H1 (cell line): ENCODE measurements at regions not wholly inside any gene's neighbourhood (a gene's known extent, or its start where the extent isn't known, plus 50 kb on each side); places are given as distances from the start of the nearest gene placed in this dataset.

Experiments
- CTCF ChIA-PET: fragments of 300-600 bp; sonication (Branson Sonifier 250); formaldehyde crosslinking; loops from one replicate; lab custom pipeline; 2021; ENCODE audit not compliant: partially characterized antibody; lab: Charles Lee
- POLR2A ChIA-PET: fragments of 300-600 bp; sonication (Branson Sonifier 250); formaldehyde crosslinking; loops from one replicate; lab custom pipeline; 2021; ENCODE audit warnings: inconsistent platforms; ENCODE audit not compliant: partially characterized antibody; lab: Charles Lee
- DNase-seq, 2 experiments: peaks; one replicate each; pipeline versions ENCODE4 v3.0.0 to v3.0.0-alpha.2; 2010 to 2022; ENCODE audit warnings: low spot score in 2 of 2, low read depth in 1 of 2, mixed read lengths in 1 of 2
- FAIRE-seq: peaks from 2 replicates; lab custom pipeline; 2011; peaks lifted over from hg19 to GRCh38; lab: Jason Lieb, UNC
- H2AFZ ChIP-seq: 2 replicates; pipeline ENCODE4 v1.8.1; 2012; ENCODE audit warnings: low read length, inconsistent platforms
- H2AK5ac ChIP-seq: 2 replicates; pipeline ENCODE4 v1.6.1; 2013; ENCODE audit warnings: low read depth, low read length
- H2BK120ac ChIP-seq: replicated peaks from 2 replicates; pipeline ENCODE3; 2013; ENCODE audit warnings: low read depth, low read length, inconsistent platforms
- H2BK12ac ChIP-seq: 2 replicates; pipeline ENCODE4 v1.6.1; 2013; ENCODE audit warnings: low read depth, low read length
- H2BK15ac ChIP-seq: 2 replicates; pipeline ENCODE4 v1.6.1; 2013; ENCODE audit warnings: low read length
- H2BK20ac ChIP-seq: 2 replicates; pipeline ENCODE4 v1.6.1; 2013; ENCODE audit warnings: low read length
- H2BK5ac ChIP-seq: 2 replicates; pipeline ENCODE4 v1.6.1; 2013; ENCODE audit warnings: low read depth, low read length
- H3K14ac ChIP-seq: 2 replicates; pipeline ENCODE4 v1.6.1; 2013; ENCODE audit warnings: inconsistent platforms; ENCODE audit not compliant: insufficient read length
- H3K18ac ChIP-seq: 2 replicates; pipeline ENCODE4 v1.6.1; 2013; ENCODE audit warnings: low read length; ENCODE audit errors: extremely low read depth
- H3K23ac ChIP-seq: 2 replicates; pipeline ENCODE4 v1.6.1; 2013; ENCODE audit warnings: inconsistent platforms; ENCODE audit not compliant: insufficient read length
- H3K23me2 ChIP-seq: 2 replicates; pipeline ENCODE4 v1.6.1; 2013; ENCODE audit warnings: low read depth, low read length
- H3K27ac ChIP-seq: 2 replicates; pipeline ENCODE4 v1.6.1; 2011; ENCODE audit warnings: low read depth, low read length, inconsistent platforms
- H3K27me3 ChIP-seq, 4 experiments: replicated peaks in 1 of 4; 1 replicate in 1 of 4; 2 replicates in 3 of 4; pipeline versions ENCODE4 v1.6.1 to v1.8.1; 2011 to 2013; ENCODE audit warnings: low read length in 3 of 4, mild to moderate bottlenecking in 3 of 4, inconsistent platforms in 2 of 4, mixed read lengths in 2 of 4, moderate library complexity in 1 of 4; ENCODE audit not compliant: control insufficient read depth in 3 of 4, insufficient read depth in 3 of 4; ENCODE audit errors: extremely low read depth in 1 of 4
- H3K36me3 ChIP-seq, 4 experiments: 2 replicates each; pipeline versions ENCODE4 v1.6.1 to v1.8.1; 2011 to 2013; ENCODE audit warnings: mild to moderate bottlenecking in 4 of 4, low read length in 3 of 4, moderate library complexity in 2 of 4, control low read depth in 1 of 4, inconsistent platforms in 1 of 4; ENCODE audit not compliant: insufficient read depth in 4 of 4, control insufficient read depth in 2 of 4
- H3K4ac ChIP-seq: replicated peaks from 2 replicates; pipeline ENCODE3; 2013; ENCODE audit warnings: low read length, low read depth, mixed read lengths, inconsistent platforms; ENCODE audit not compliant: insufficient read length
- H3K4me1 ChIP-seq, 4 experiments: replicated peaks in 1 of 4; 1 replicate in 1 of 4; 2 replicates in 3 of 4; pipeline versions ENCODE4 v1.6.1 to v1.8.1; 2011 to 2013; ENCODE audit warnings: low read length in 3 of 4, inconsistent platforms in 2 of 4, mixed read lengths in 1 of 4; ENCODE audit not compliant: insufficient read depth in 4 of 4, control insufficient read depth in 3 of 4
- H3K4me2 ChIP-seq, 2 experiments: 2 replicates each; pipeline versions ENCODE4 v1.6.1 to v1.8.1; 2011 to 2013; ENCODE audit warnings: low read depth in 2 of 2, low read length in 2 of 2, control low read depth in 1 of 2, inconsistent platforms in 1 of 2, mild to moderate bottlenecking in 1 of 2; ENCODE audit not compliant: insufficient read depth in 1 of 2
- H3K4me3 ChIP-seq, 4 experiments: fragments of 200-600, 300-600 bp in 1 of 4; sonication (generic), shearing (Covaris generic), sonication (Bioruptor Twin) in 1 of 4; 2 replicates each; pipeline versions ENCODE4 v1.5.1 to v1.8.1; 2011 to 2016; ENCODE audit warnings: low read length in 4 of 4, low read depth in 3 of 4, control low read depth in 2 of 4, inconsistent platforms in 2 of 4, mild to moderate bottlenecking in 2 of 4, mixed read lengths in 1 of 4, moderate library complexity in 1 of 4; ENCODE audit not compliant: insufficient read depth in 2 of 4; ENCODE audit errors: extremely low read depth in 1 of 4
- H3K56ac ChIP-seq: replicated peaks from 2 replicates; pipeline ENCODE3; 2013; ENCODE audit warnings: low read depth, mild to moderate bottlenecking, mixed read lengths, low read length, inconsistent platforms; ENCODE audit not compliant: insufficient read length
- H3K79me1 ChIP-seq: 2 replicates; pipeline ENCODE4 v1.6.1; 2013; ENCODE audit warnings: low read depth, low read length, control low read depth
- H3K79me2 ChIP-seq, 2 experiments: 2 replicates each; pipeline versions ENCODE4 v1.6.1 to v1.8.1; 2012 to 2013; ENCODE audit warnings: low read length in 2 of 2, mild to moderate bottlenecking in 2 of 2, inconsistent platforms in 1 of 2; ENCODE audit not compliant: insufficient read depth in 2 of 2, control insufficient read depth in 1 of 2
- H3K9ac ChIP-seq, 4 experiments: replicated peaks in 1 of 4; 1 replicate in 1 of 4; 2 replicates in 3 of 4; pipeline versions ENCODE4 v1.6.1 to v1.8.1; 2011 to 2013; ENCODE audit warnings: low read depth in 3 of 4, low read length in 3 of 4, control low read depth in 2 of 4, mild to moderate bottlenecking in 2 of 4, moderate library complexity in 2 of 4, inconsistent platforms in 1 of 4; ENCODE audit errors: extremely low read depth in 1 of 4
- H3K9me3 ChIP-seq, 2 experiments: 2 replicates each; pipeline versions ENCODE4 v1.6.1 to v1.8.1; 2012 to 2013; ENCODE audit warnings: mild to moderate bottlenecking in 2 of 2, moderate library complexity in 2 of 2, control low read depth in 1 of 2, inconsistent platforms in 1 of 2, low read depth in 1 of 2, low read length in 1 of 2, mixed read lengths in 1 of 2; ENCODE audit not compliant: insufficient read depth in 2 of 2
- H4K20me1 ChIP-seq, 2 experiments: replicated peaks in 1 of 2; 2 replicates each; pipeline versions ENCODE3 to v1.8.1; 2011 to 2013; ENCODE audit warnings: inconsistent platforms in 2 of 2, low read length in 2 of 2, mild to moderate bottlenecking in 1 of 2; ENCODE audit not compliant: insufficient read depth in 2 of 2, control insufficient read depth in 1 of 2
- H4K5ac ChIP-seq: 2 replicates; pipeline ENCODE4 v1.6.1; 2013; ENCODE audit warnings: low read length, low read depth, mixed read lengths, inconsistent platforms; ENCODE audit not compliant: insufficient read length
- H4K8ac ChIP-seq: 2 replicates; pipeline ENCODE4 v1.8.0; 2013; ENCODE audit warnings: mild to moderate bottlenecking, moderate library complexity, low read length, inconsistent platforms; ENCODE audit not compliant: insufficient read depth; ENCODE audit errors: extremely low read depth
- H4K91ac ChIP-seq: replicated peaks from 2 replicates; pipeline ENCODE3; 2013; ENCODE audit warnings: low read length, mixed read lengths, inconsistent platforms; ENCODE audit not compliant: insufficient read length
- CHD1 ChIP-seq: IDR thresholded peaks from 2 replicates; pipeline ENCODE4 v1.6.1; 2012; ENCODE audit warnings: low read depth, low read length, improper control_type of control experiment
- KDM5A ChIP-seq: fragments of 200-600 bp; IDR thresholded peaks from 2 replicates; pipeline ENCODE4 v1.7.1; 2012; ENCODE audit warnings: mild to moderate bottlenecking, low read length, inconsistent platforms, mixed read lengths
- WGBS, 2 experiments: shearing (Covaris generic) in 1 of 2; methylation state at CpG; one replicate each; pipeline versions ENCODE4 v1.1.6 to v1.1.7; 2013 to 2015; ENCODE audit warnings: low lambda C conversion rate in 2 of 2, mixed read lengths in 2 of 2, inconsistent platforms in 1 of 2, low coverage in 1 of 2, missing lambda C conversion rate in 1 of 2; ENCODE audit not compliant: insufficient replicate concordance in 2 of 2, insufficient coverage in 1 of 2, insufficient read length in 1 of 2; ENCODE audit errors: extremely low coverage in 1 of 2, missing lambda C conversion rate in 1 of 2; 5-methylcytosine and 5-hydroxymethylcytosine counted together
- TF ChIP-seq, protein P1 (sequence below): IDR thresholded peaks from 2 replicates; pipeline ENCODE4 v1.6.1; 2012; ENCODE audit warnings: inconsistent platforms

DNA sequence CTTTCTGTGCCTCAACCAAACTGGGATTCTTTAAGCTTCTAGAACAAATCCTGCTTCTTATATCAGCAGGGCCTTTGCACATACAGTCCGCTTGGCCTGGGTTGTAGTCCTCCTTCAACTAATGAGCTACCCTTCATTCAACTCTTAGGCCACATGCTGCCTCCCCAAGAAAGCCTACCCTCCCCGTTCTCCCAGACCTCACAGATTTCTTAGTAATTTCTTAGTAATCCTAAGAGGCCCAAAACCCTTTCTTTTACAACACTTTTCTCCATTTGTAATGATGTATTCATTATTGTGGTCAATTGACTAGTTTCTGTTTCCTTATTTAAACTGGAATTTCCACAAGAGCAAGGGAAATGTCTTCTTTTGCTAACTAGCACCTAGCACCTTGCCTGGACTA lies 233.1 kb downstream of the PPP1R2C start:
- no peak overlapping the region for H3K18ac ChIP-seq
- no peak overlapping the region for H2BK15ac ChIP-seq
- H3K27ac ChIP-seq: no peak overlapping the region
- no peak overlapping the region for H2BK20ac ChIP-seq
- no peak for FAIRE-seq
- no peak overlapping the region for H2BK5ac ChIP-seq
- CTCF ChIA-PET: no interaction called here
- H3K4ac ChIP-seq: no peak overlapping the region
- no peaks in the 10 kb centered on the region for H3K27me3 ChIP-seq
- no peaks in the 10 kb centered on the region for H4K20me1 ChIP-seq
- H2BK12ac ChIP-seq: no peak overlapping the region
- no peak overlapping the region for H3K4me2 ChIP-seq
- H3K14ac ChIP-seq: no peak overlapping the region
- no peak overlapping the region for H2BK120ac ChIP-seq
- TF ChIP-seq KDM5A: no peak
- TF ChIP-seq, protein P1, sequence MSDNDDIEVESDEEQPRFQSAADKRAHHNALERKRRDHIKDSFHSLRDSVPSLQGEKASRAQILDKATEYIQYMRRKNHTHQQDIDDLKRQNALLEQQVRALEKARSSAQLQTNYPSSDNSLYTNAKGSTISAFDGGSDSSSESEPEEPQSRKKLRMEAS: no peak
- TF ChIP-seq CHD1: no peak
- no peak overlapping the region for H3K56ac ChIP-seq
- H3K36me3 ChIP-seq: no peaks in the 10 kb centered on the region
- H3K9ac ChIP-seq: no peak overlapping the region
- WGBS, 2 experiments: 95% methylated on average over 2 of the region's 2 CpGs; no CpG with 5 or more reads in 1 of the 2 experiments
- H4K8ac ChIP-seq: no peak overlapping the region
- H3K23me2 ChIP-seq: no peaks in the 10 kb centered on the region
- no peaks in the 10 kb centered on the region for H3K79me2 ChIP-seq
- no peaks in the 10 kb centered on the region for H3K79me1 ChIP-seq
- no peak overlapping the region for H2AK5ac ChIP-seq
- no peak overlapping the region for H4K91ac ChIP-seq
- no peak overlapping the region for H4K5ac ChIP-seq
- H3K4me3 ChIP-seq: no peak overlapping the region
- DNase-seq: no peak
- no peaks in the 10 kb centered on the region for H3K9me3 ChIP-seq
- H2AFZ ChIP-seq: no peak overlapping the region
- POLR2A ChIA-PET: no interaction called here
- H3K23ac ChIP-seq: no peak overlapping the region
- H3K4me1 ChIP-seq: no peaks in the 10 kb centered on the region
